ENCODE measurements at regions not wholly inside any gene's neighbourhood (a gene's known extent, or its start where the extent isn't known, plus 50 kb on each side); places are given as distances from the start of the nearest gene placed in this dataset.

DNA sequence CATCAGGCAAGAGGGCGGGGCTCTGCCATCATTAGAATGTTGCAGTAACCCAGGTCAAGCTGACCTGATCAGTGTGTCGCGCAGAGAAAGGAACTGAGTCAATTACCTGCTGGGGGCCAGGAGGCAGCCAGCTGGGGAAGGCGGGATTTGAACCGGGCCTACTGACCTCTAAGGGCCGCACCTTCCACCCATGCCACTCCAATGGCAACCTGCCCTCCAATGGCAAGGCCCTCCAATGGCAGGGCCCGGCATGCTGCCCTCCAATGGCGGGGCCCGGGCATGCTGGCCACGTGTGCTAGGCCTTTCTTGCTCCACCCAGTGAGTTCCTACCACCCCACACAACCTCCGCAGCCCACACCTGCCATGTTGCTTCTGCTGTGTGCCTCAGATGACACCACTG lies 407.6 kb downstream of the CTTN start:
- TF ChIP-seq, protein P1, sequence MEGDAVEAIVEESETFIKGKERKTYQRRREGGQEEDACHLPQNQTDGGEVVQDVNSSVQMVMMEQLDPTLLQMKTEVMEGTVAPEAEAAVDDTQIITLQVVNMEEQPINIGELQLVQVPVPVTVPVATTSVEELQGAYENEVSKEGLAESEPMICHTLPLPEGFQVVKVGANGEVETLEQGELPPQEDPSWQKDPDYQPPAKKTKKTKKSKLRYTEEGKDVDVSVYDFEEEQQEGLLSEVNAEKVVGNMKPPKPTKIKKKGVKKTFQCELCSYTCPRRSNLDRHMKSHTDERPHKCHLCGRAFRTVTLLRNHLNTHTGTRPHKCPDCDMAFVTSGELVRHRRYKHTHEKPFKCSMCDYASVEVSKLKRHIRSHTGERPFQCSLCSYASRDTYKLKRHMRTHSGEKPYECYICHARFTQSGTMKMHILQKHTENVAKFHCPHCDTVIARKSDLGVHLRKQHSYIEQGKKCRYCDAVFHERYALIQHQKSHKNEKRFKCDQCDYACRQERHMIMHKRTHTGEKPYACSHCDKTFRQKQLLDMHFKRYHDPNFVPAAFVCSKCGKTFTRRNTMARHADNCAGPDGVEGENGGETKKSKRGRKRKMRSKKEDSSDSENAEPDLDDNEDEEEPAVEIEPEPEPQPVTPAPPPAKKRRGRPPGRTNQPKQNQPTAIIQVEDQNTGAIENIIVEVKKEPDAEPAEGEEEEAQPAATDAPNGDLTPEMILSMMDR (conservative IDR thresholded peaks at IDR 0.05 in 1 of 2, IDR thresholded peaks at IDR 0.05 in 1 of 2; ENCODE audit: low read depth in 1 of 2, low read length in 2 of 2), result no peak
- no peak for TF ChIP-seq EZH2 (IDR thresholded peaks at IDR 0.05; ENCODE audit: low read length, missing control alignments)
